ENCODE measurements at regions not wholly inside any gene's neighbourhood (a gene's known extent, or its start where the extent isn't known, plus 50 kb on each side); places are given as distances from the start of the nearest gene placed in this dataset.

DNA sequence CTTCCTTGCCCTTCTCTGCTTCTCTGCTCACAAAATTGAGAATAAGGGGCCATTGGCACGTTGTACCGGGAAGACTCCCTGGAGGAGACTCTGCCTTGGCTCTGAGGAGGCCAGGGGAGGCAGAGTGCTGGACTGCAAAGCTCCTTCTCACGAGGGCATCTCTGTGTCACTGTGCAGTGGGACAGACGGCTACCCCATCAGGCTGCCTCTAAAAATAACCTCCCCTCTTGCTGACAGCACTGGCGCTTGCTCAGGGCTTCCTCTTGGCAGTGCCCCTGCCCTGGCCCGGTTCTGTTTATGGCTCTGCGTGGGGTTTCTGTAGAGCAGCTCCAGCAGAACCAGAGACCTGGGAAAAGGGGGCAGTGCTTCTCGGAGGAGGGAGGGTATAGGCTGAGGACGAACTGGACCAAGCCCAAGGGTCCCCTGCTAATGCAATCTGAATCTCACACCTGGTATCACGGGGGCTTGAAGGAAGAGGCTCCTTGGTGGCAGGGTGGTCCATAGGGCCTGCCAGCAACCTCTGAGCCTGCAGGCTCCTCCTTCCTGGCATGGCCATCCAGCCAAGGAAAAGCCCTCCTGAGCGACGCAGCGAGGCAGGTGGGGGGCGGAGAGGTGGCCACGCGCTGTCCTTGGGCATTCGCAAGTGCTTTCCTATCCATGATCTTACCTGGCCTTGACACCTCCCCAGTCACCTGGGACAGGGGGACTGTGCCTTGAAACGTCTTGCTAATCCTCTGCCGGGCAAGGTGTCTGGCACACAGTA lies 63.3 kb upstream of the TLE3 start:
- no peak for DNase-seq (ENCODE audit: low read depth in 2 of 2)

DNA sequence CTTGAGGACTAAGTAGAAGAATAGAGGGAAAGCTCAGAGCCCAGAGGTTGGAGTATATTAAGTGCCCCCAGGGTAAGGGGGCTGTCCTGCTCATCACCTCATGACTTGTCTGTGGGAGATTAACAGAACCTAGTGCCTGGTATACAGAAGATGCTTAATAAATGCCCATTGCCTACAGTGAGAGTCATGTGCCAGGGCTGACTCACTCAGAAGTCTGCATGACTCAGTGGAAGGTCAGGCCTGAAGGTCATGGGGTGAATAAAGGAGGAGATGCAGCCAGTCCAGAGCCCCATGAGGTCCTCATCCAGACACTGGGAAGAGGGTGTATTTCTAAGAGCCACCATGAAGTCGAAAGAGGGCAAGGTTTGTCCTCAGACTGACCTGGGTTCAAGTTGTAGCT lies 62.5 kb upstream of the TLE3 start:
- DNase-seq (ENCODE audit: low read depth in 2 of 2): no peak

DNA sequence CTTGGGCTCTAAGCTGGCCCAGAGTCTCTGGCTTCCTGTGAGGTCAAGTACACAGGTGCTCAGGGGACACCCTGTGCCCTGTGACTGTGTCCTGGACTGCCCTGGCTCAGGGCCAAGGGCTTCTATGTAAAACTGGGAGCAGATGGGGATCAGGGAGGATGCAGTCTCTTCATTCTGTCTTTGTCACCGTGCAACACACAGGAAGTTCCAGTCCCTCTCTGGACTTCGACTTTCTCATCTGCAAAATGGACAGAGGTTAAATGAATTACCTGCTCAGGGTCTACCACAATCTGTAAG lies 61.9 kb upstream of the TLE3 start:
- no peak for DNase-seq (ENCODE audit: low read depth in 2 of 2)

DNA sequence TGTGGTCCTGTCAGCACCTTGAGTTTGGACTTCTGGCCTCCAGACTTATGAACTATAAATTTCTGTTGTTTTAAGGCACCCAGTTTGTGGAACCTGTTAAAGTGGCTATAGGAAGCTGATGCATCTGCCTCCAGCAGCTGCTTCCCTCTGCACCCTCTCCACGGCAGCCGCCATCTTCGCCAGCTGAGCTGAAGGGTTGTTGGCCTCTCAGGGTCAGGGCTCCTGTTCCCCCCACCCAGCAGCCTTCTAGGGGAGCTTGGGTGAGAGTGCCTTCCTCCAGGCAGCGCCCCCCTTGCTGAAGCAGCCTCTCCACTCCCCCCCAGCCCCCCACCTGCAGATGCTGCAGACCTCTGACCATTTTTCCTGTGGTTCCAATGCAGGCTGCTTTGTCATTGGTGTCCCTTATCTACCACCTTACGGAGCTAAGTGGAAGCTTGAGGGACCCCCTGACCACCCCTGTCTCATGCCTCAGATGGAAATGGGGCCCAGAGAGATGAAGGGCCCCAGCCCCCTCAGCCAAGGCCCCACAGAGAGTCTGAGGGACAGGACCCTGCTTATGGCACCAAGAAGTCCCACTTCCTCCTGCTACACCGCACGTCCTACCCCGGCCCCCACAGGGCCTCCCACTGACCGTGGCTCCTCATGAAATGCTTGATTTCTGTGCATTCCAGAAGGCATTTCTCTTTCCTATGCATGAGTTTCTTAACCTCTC lies 61.4 kb upstream of the TLE3 start:
- DNase-seq (ENCODE audit: low read depth in 2 of 2): no peak

DNA sequence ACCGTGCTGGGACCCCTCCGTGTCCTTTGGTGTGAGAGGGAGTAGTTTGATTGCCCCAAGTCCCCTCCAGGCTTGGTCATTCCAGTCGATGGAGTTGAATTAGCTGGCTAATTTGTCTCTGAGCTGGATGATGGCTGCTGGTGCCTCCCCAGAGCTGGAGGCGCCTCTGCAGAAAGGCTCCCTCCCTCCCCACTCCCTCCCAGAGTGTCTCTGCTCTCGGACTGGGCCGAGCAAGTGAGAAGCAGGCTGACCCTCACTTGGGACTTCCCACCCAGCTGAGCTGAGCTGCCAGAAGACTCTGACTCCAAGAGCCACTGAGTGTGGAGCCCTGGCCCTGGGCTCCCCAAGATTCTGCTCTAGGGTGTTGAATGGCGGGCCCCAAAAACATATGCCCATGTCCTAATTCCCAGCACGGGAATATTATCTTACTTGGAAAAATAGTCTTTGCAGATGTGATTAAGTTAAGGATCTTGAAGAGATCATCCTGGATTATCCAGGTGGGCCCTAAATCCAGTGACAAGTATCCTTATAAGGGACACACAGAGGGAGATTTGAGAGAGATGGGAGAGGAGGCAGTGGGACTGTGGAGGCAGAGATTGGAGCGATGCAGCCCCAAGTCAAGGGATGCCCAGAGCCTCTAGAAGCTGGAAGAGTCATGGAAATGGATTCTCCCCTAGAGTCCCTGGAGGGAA lies 60.7 kb upstream of the TLE3 start:
- DNase-seq (ENCODE audit: low read depth in 2 of 2): no peak

DNA sequence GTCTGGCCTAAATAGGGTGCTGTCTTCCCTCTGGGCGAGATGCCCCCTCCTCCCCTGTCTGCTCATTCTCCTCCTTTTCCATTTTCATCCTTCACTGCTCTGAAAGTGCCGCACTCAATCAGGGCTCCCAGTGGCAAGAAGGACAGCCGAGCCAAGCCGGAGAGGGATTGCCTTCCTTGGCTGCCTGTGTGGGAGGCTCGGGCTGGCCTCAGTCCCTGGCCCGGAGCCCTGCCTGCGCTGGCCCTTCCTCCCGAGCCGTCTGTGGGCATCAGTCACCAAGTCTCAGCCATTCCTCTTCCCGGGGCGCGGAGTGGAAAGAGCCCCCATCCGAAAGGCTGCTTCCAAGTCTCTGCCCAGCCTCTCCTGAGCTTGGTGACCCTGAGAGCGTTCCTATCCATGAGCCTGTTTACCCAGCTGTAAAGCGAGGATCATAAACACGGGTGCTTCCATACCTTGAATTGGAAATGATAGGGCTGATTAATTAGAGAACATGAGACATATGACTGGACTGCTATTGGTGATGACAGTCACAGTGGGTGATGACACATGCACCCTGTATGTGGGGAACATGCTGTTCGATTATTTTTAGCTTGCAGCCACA lies 59.1 kb upstream of the TLE3 start:
- no peak for DNase-seq (ENCODE audit: low read depth in 2 of 2)

DNA sequence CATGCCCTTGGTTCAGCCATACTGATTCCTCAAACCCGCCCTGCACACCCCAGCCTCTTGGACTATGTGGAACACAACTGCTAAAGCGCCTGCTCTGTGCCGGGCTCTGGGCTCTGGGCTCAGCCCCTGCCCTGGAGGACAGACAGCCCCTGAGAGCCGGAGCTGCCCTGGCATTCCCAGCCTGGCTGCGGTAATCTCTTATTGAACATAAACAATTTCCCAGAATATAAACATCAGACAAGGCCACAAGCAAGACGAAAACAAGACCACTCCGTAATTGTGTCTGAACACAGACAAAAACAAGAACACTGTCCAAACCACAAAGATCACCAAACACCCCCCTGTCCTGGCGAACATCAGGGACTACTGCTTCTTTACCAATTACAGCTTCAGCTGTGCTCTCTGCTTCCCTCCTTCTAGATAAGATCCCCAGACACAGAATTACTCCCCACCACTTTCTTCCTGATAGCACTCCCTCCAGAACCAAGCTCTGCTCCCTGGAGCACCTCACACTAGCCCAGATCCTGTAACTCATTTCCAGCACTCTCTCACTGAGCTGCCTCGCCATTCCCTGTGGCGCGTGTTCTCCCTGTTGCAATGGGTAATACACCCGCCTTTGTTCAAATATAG lies 57.1 kb upstream of the TLE3 start:
- DNase-seq (ENCODE audit: low read depth in 2 of 2): no peak

DNA sequence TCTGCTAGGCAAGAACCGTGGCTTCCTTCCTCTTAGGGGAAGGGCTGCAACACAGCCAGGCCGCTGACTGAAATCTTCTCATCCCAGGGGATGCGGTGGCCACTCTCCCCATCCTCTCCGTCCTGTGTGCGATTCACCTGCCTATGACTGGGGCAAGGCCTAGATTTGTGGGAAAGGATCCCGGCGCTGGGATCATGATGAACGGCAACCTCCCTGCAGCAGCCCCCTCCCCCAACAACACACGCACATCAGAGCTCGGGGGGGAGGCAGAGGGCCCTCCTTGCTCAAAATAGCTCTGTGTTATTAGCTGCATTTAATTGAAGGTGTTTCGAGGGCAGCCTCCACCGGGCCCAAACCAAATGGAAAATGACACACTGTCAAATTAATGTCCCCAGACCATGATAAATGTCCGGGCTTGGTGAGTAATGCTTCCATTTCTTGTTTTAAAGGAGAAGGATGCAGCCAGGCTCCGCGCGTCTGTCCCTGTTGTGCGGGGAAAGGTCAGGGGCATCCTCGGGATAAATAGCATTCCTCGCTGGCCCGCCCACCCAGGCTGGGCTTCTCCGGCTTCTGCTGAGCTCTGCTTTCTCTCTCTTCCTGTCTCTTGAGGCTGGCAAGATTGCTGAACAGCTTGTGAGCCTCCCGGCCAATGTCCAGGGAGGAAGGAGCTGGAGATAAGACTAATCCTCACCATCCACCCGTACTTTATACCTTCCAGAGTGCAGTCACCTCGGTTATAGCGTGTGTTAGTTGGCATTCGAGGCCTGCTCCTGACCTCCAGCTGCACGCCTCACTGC lies 56.4 kb upstream of the TLE3 start:
- DNase-seq (ENCODE audit: low read depth in 2 of 2): no peak

DNA sequence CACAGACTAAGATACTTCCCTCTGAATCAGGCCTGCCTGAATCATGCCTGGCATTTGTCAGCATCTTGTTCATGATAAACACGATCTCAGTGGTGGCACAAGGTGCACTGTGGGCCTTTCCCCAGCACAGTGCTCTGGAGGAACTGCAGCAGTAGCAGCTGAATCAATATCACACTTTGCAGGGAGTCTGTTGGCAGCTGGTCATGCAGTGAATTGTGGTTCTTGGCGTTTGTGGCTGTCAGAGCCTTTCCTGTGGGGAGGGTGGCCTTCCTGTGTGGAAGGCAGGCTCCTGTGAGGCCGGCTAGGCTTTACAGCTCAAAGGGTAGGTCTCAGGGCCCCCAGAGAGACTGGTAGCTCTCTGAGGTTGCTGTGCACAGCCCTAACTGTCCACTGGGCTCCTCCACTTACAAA lies 54.4 kb upstream of the TLE3 start:
- DNase-seq (ENCODE audit: low read depth in 2 of 2): no peak

DNA sequence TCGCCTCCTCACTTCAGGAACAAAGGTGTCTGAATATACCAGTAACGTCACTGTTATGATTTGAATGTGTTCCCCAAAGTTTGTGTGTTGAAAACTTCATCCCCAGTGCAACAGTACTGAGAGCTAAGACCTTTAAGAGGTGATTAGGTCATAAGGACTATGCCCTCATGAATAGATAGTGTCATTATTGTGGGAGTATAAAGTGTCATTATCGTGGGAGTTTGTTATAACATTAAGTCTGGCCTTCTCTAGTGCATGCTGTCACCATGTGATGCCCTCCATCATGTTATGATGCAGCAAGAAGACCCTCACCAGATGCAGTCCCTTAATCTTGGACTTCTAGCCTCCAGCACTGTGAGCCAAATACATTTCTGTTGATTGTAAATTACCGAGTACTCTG lies 53.7 kb upstream of the TLE3 start:
- no peak for DNase-seq (ENCODE audit: low read depth in 2 of 2)

DNA sequence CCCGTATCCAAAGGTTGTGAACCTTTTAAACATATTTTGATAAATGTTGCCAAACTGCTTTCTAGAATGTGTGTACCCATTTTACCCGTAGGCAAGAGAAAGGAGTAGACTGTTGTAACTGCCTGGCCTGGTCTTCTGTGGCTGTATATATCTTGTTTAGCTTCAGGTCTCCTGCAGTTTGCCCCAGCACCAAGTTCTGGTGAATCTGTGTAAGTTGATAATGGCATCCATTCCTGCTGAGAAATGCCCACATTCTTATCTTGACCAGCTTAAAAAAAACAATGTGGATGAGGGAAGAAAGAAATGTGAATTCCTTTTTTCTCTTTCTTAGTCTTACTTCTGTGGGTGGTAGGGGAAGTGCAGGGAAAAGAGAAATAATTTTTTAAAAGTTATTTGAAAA lies 53.3 kb upstream of the TLE3 start:
- DNase-seq (ENCODE audit: low read depth in 2 of 2): no peak

DNA sequence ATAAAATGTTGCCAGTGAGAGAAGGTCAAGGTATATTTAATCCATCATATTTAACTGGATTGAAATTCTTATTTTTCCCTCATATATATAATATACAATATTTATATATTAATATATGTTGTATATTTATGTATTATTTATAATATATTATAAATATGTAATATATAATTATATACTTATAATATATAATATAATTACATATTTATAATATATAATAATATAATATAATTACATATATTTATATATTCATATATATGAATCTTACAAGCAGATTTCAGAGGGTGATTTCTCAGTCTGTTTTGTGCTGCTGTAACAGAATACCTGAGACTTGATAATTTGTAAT lies 52.7 kb upstream of the TLE3 start:
- no peak for DNase-seq (ENCODE audit: low read depth in 2 of 2)

DNA sequence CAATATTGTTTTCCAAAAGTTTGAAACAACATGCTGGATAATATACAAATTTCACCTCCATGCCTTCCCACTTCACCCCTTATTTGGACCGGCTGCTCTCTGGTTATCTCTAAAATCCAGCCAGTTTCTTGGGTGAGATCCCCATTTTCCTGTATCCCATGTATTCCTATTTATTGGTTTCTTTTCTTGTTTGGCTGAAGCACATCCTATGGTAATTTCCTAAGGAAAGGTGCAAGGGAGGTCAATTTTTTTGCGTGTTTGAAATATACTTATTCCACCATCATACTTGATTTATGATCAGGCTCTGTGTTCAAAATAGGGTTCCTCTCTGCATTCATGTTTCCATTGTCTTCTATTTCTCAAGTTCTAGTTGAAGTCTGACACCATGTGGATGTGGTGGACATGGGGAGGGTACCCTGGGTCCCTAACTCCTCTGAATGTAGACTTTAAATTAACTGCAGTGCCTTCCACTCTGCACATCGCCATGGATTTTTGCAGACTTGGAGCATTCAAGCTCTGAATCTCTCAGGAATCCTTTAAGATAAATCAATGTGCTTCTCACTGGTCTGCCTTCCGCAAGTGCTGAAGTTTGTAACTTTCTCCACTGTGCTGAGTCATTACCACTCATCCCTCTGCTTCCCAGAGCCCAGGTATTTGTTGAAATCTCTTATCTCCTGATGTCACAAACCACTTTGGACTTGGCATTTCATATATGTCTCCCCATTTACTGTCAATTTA lies 52.1 kb upstream of the TLE3 start:
- DNase-seq (ENCODE audit: low read depth in 2 of 2): no peak

DNA sequence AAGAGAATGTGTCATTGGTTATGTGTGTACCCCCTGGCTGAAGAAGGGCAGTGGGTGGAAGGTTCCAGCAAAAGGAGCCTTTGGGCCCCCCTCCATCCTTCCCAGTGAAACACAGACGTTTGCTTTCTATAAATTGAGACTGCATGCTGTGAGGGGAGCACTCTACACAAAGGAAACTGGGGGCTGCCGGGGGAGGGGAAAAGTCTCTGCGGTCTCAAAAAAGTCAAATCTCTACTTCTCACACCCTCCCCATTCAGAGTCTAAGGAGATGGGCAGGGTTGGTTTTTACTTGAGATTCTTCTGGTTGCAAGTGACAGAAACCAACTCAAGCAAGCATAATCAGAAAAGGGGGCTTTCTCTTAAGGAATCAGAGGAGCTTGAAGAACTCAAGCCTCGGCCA lies 50.1 kb upstream of the TLE3 start:
- DNase-seq (ENCODE audit: low read depth in 2 of 2): no peak

Measured in stimulated activated CD4-positive, alpha-beta T cell treated with anti-CD3 and anti-CD28 coated beads, Interleukin-15, amount 100 ng/mL, for 48 hours (primary cell).